H1 (cell line): ENCODE measurements at regions not wholly inside any gene's neighbourhood (a gene's known extent, or its start where the extent isn't known, plus 50 kb on each side); places are given as distances from the start of the nearest gene placed in this dataset.

Source experiments
- ATF3 ChIP-seq: IDR thresholded peaks from 2 replicates; pipeline ENCODE4 v1.6.1; 2011; ENCODE audit warnings: low read depth, mild to moderate bottlenecking, low read length; ENCODE audit not compliant: insufficient read depth
- BCL11A ChIP-seq, 2 experiments: IDR thresholded peaks; one replicate each; pipeline ENCODE4 v1.6.1; 2011; ENCODE audit warnings: low read depth in 2 of 2, low read length in 2 of 2, mild to moderate bottlenecking in 2 of 2
- BRCA1 ChIP-seq: IDR thresholded peaks from 2 replicates; pipeline ENCODE4 v1.6.1; 2012; ENCODE audit warnings: low read depth, low read length, improper control_type of control experiment
- CBX5 ChIP-seq: fragments of 300-800, 300-1000 bp; sonication (generic); IDR thresholded peaks from 2 replicates; pipeline ENCODE4 v1.7.1; 2016; ENCODE audit warnings: antibody characterized with exemption, low read length, low read depth
- CEBPB ChIP-seq: IDR thresholded peaks from 2 replicates; pipeline ENCODE4 v1.6.1; 2012; ENCODE audit warnings: low read depth, low read length
- CHD7 ChIP-seq: fragments of 300-600 bp; sonication (generic); IDR thresholded peaks from 2 replicates; pipeline ENCODE4 v1.7.1; 2012; ENCODE audit warnings: low read length, moderate library complexity, mild to moderate bottlenecking, inconsistent platforms; ENCODE audit not compliant: insufficient replicate concordance
- HDAC6 ChIP-seq: IDR thresholded peaks from one replicate; pipeline ENCODE4 v1.7.1; 2012; ENCODE audit warnings: low read depth, mild to moderate bottlenecking, inconsistent platforms, low read length, moderate library complexity
- KDM5A ChIP-seq: fragments of 200-600 bp; IDR thresholded peaks from 2 replicates; pipeline ENCODE4 v1.7.1; 2012; ENCODE audit warnings: mild to moderate bottlenecking, low read length, inconsistent platforms, mixed read lengths
- MAFK ChIP-seq: IDR thresholded peaks from 2 replicates; pipeline ENCODE4 v1.6.1; 2012; ENCODE audit warnings: low read depth, mild to moderate bottlenecking, improper control_type of control experiment, low read length
- NRF1 ChIP-seq: IDR thresholded peaks from 2 replicates; pipeline ENCODE4 v1.6.1; 2011; ENCODE audit warnings: mild to moderate bottlenecking, low read depth, low read length, improper control_type of control experiment
- RXRA ChIP-seq: IDR thresholded peaks from 2 replicates; pipeline ENCODE4 v1.6.1; 2011; ENCODE audit warnings: low read depth, mild to moderate bottlenecking, low read length, moderate library complexity; ENCODE audit not compliant: insufficient read depth
- SIRT6 ChIP-seq: IDR thresholded peaks from one replicate; pipeline ENCODE4 v1.7.1; 2012; ENCODE audit warnings: low read length, inconsistent platforms
- YY1 ChIP-seq: IDR thresholded peaks from 2 replicates; pipeline ENCODE4 v1.6.1; 2011; ENCODE audit warnings: low read depth, mild to moderate bottlenecking, low read length

- TF ChIP-seq CHD7 (no peak), NRF1 (no peak), MAFK (no peak), ATF3 (no peak), BRCA1 (no peak), CEBPB (no peak), BCL11A (IDR thresholded peaks at IDR 0.05; ENCODE audit: low read depth in 2 of 2, low read length in 2 of 2) (no peak), KDM5A (no peak), RXRA (no peak), HDAC6 (no peak), SIRT6 (no peak), CBX5 (no peak), YY1 (no peak)
Observed at GRCh38 chr12:33587354-33587753, 147.7 kb upstream of the SYT10 start (continued).
